GM20000 (cell line): ENCODE measurements at regions not wholly inside any gene's neighbourhood (a gene's known extent, or its start where the extent isn't known, plus 50 kb on each side); places are given as distances from the start of the nearest gene placed in this dataset.

ENCODE experiments used
- DNase-seq: peaks from one replicate; pipeline ENCODE4 v3.0.0; 2012; ENCODE audit warnings: low spot score
- TF ChIP-seq, protein P1 (sequence below): IDR thresholded peaks from 2 replicates; pipeline ENCODE4 v1.5.1; 2012; ENCODE audit warnings: mild to moderate bottlenecking, control low read depth; ENCODE audit errors: extremely low read depth, missing control alignments

DNA sequence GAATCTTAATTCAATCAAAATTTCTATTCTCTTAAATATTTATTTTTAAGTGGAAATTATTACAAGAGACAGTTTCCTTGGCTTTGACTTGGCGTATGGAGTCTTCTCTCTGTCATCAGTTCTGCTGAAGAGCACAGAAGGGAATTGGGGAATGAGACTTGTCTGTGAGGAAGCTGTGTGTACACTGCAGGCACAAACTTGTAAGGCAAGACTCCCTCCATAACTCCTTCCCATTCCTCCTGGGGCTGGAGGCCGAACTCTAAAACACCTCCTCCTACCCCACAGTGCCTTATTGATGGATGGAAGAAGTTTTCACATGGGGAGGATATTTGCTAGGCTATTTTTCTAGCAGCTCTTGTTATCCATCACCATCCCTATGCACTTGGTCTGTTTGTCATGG is 187.4 kb upstream of the ELL2 start:
- no peak for DNase-seq
- TF ChIP-seq, protein P1, sequence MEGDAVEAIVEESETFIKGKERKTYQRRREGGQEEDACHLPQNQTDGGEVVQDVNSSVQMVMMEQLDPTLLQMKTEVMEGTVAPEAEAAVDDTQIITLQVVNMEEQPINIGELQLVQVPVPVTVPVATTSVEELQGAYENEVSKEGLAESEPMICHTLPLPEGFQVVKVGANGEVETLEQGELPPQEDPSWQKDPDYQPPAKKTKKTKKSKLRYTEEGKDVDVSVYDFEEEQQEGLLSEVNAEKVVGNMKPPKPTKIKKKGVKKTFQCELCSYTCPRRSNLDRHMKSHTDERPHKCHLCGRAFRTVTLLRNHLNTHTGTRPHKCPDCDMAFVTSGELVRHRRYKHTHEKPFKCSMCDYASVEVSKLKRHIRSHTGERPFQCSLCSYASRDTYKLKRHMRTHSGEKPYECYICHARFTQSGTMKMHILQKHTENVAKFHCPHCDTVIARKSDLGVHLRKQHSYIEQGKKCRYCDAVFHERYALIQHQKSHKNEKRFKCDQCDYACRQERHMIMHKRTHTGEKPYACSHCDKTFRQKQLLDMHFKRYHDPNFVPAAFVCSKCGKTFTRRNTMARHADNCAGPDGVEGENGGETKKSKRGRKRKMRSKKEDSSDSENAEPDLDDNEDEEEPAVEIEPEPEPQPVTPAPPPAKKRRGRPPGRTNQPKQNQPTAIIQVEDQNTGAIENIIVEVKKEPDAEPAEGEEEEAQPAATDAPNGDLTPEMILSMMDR, result no peak

DNA sequence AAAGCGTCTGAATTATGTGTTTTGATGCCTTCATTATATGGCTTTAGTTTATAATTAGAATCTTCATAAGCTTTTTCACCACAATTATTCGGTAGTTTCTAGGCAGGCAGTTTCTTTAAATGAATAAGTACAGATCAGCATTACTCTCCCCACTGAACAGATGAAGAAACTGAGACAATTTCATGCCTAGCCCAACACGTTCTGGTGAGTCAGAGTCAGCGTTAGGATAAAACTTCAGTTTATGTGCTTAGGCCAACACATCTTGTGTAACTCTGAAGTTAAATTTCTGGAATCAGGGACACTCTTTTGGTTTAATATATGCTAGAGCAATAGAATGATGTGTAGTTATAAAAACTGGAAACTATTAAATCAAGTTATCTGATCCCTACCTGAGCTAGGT is 186.7 kb upstream of the ELL2 start:
- no peak for DNase-seq
- TF ChIP-seq, protein P1, result no peak

DNA sequence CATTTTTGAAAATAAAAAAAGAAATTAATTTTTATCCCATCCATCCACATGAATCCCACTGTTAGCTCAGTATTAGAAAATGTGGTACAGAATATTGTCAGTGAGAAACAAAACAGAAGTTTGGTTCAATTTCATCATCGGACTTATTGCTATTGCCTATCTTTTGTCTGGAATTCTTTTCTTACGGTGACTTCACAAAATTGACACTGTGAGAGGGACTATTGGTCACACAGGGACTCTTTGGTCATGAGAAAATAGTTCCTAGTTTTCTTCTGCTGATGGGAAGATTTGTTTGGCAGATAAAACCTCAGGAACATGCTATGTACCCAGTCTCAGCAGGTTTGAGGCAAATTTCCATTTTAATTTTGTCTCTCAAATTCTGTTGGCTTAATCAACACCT is 186.2 kb upstream of the ELL2 start:
- TF ChIP-seq, protein P1, result no peak
- DNase-seq, result no peak

DNA sequence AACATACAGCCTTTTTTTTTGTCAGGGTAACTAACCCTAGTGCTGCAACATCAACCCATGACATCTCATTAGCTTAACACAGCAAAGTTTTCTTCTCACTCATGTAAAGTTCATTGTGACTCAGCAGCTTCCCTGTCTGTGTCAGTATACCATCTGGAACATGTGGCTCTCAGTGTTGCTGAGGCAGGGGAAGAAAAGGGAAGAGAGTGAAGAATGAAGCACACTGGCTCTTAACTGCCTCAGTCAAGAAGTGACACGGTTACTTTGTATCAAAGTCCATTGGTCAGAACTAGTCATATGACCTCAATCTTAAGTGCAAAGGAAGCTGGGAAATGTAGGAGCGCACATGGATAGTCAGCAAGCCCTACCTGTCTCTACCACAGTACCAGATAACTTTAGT is 185.0 kb upstream of the ELL2 start:
- TF ChIP-seq, protein P1, result no peak
- peak; percentile 10 for DNase-seq

DNA sequence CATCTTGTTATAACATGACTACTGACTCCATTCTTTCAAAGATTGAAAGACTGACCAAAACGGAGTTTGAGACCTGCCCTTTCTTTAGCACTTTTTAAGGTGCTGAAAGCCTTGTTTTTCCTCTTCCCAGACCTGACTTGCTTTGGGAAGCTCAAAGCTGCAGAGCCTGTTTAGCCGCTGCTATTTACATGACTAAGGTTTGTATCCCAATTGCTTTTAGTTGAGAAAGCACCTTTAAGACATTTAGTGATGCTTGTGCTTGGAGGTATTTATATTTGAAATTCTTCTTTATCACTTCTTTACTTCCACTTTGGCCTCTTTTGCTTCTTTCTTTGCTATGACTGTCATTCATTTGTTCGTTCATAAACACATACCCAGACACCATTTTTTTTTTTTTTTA is 182.6 kb upstream of the ELL2 start:
- TF ChIP-seq, protein P1, result no peak
- DNase-seq, result no peak

DNA sequence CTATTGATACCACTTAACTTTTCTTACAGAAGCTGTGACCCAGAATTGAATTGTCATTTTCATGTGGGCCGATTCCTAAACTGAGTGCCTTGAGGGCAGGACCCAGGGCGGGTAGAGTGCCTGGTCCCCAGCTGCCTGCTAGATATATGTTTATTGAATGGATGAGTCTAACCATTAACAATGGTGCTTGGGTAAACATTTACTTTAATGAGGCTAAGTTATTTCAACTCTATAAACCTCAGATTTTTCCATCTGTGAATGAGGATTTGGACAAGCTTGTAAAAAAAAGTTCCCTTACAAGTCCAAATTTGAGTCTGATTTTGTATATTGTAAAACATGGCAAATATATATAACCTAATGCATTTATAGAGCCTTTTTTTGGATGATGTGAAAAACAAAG is 181.8 kb upstream of the ELL2 start:
- no peak for DNase-seq
- TF ChIP-seq, protein P1, result no peak

DNA sequence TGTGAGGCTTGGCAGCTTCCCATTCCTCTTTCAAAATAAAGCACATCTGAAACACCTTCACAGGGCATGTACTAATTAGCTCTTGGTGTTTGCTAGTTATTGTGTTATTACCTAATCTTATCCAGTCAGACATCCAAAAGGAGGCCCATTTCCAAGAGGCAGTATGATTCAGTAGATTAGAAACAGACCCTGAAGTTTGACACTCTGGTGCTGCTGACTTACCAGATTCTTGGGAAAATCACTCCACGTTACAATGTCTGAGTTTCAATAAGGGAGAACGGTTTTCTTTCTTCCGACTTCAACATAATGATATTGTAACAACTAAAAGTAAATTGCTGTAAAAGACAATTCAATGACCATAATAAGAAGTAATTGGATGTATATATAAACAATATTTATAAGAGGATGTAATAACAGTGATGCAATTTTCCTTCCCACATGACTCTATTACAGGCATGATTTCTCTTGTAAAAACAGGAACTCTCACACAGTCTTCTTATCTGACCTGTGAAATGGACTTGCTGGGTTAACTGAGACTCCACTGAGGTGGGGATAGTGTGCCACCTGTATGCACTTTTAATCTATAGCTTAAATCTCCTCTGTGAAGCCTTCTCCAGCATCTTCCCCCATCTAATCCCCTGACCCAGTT is 181.3 kb upstream of the ELL2 start:
- TF ChIP-seq, protein P1, result no peak
- no peak for DNase-seq
